Esophagus squamous epithelium (tissue), 5 donors: ENCODE measurements at regions not wholly inside any gene's neighbourhood (a gene's known extent, or its start where the extent isn't known, plus 50 kb on each side); places are given as distances from the start of the nearest gene placed in this dataset.

Source experiments
- DNase-seq: peaks from one replicate; lab custom pipeline; 2025; lab: John Stamatoyannopoulos, UW
- H3K27ac ChIP-seq, 4 donors: fragments of 200-600 bp; sonication (generic); one replicate each; pipeline ENCODE4 v1.5.1; 2016 to 2019; ENCODE audit warnings: mild to moderate bottlenecking in 1 of 4
- H3K27me3 ChIP-seq, 4 donors: fragments of 200-600 bp; sonication (generic); 1 replicate in 3 of 4; 2 replicates in 1 of 4; pipeline versions ENCODE4 v1.5.1 to v1.6.0; 2017 to 2021; ENCODE audit warnings: antibody characterized with exemption in 1 of 4
- H3K36me3 ChIP-seq, 3 donors: fragments of 200-600 bp; sonication (generic); one replicate each; pipeline ENCODE4 v1.5.1; 2016 to 2019
- H3K4me1 ChIP-seq, 3 donors: fragments of 200-600 bp; sonication (generic); one replicate each; pipeline ENCODE4 v1.5.1; 2017 to 2019
- H3K4me3 ChIP-seq, 4 donors: fragments of 200-600 bp; sonication (generic); 1 replicate in 3 of 4; 2 replicates in 1 of 4; pipeline ENCODE4 v1.5.1; 2016 to 2019; ENCODE audit warnings: mild to moderate bottlenecking in 2 of 4, moderate library complexity in 1 of 4
- H3K9me3 ChIP-seq, 3 donors: fragments of 200-600 bp; sonication (generic); one replicate each; pipeline ENCODE4 v1.5.1; 2016 to 2019
- CTCF ChIP-seq, 6 experiments: fragments of 450-650 bp in 4 of 6; fragments of 200-600 bp in 2 of 6; sonication (generic) in 2 of 6; IDR thresholded peaks; one replicate each; pipeline ENCODE4 v1.5.1; 2016 to 2019; ENCODE audit warnings: antibody characterized with exemption in 6 of 6, mild to moderate bottlenecking in 4 of 6, moderate library complexity in 4 of 6
- POLR2A ChIP-seq, 4 donors: fragments of 450-650 bp; IDR thresholded peaks; one replicate each; pipeline ENCODE4 v1.6.1; 2017; ENCODE audit warnings: antibody characterized with exemption in 4 of 4, mild to moderate bottlenecking in 4 of 4, moderate library complexity in 3 of 4
- WGBS, 2 donors: methylation state at CpG; one replicate each; pipeline ENCODE4 v1.1.5; 2018; 5-methylcytosine and 5-hydroxymethylcytosine counted together
- intact Hi-C: fragments of 100-400 bp; cut with DNase I; formaldehyde crosslinking; loops from one replicate; pipeline ENCODE4 v1.15.0; 2022
- donor health status: DM: yes; HTN: yes; CAD: no.

- intact Hi-C loops, result no loop called here
- Histone ChIP-seq H3K27me3 (no peaks in the 10 kb centered on the region), H3K4me3 (no peak overlapping the region), H3K4me1 (no peaks in the 10 kb centered on the region), H3K9me3 (no peaks in the 10 kb centered on the region), H3K27ac (no peak overlapping the region), H3K36me3 (no peaks in the 10 kb centered on the region)
- no peak for DNase-seq
- WGBS, 2 donors, result 80 to 87% methylated on average over 3 of the region's 3 CpGs
- TF ChIP-seq CTCF (IDR thresholded peaks at IDR 0.05), result no peak
- TF ChIP-seq POLR2A (IDR thresholded peaks at IDR 0.05), result no peak
These were observed 117.7 kb downstream of the TRMT11 start for GRCh38 chr6:126103993-126104392.

GRCh38 chr6:126107475-126108166 is 121.3 kb downstream of the TRMT11 start:
- no peak for DNase-seq
- Histone ChIP-seq H3K27me3 (no peaks in the 10 kb centered on the region), H3K4me3 (no peak overlapping the region), H3K4me1 (no peaks in the 10 kb centered on the region), H3K9me3 (no peaks in the 10 kb centered on the region), H3K36me3 (no peaks in the 10 kb centered on the region), H3K27ac (no peak overlapping the region)
- WGBS, 2 donors, result 62 to 82% methylated on average over 10 of the region's 10 CpGs
- TF ChIP-seq CTCF (IDR thresholded peaks at IDR 0.05) (no peak), POLR2A (IDR thresholded peaks at IDR 0.05) (no peak)
- intact Hi-C loops, result no loop called here

- Histone ChIP-seq H3K27me3 (no peaks in the 10 kb centered on the region), H3K27ac (no peak overlapping the region), H3K36me3 (no peaks in the 10 kb centered on the region), H3K4me3 (no peak overlapping the region), H3K4me1 (no peaks in the 10 kb centered on the region), H3K9me3 (no peaks in the 10 kb centered on the region)
- WGBS, 2 donors, result 86 to 91% methylated on average over 4 of the region's 4 CpGs
- DNase-seq, result no peak
- intact Hi-C loops, result no loop called here
- TF ChIP-seq POLR2A (IDR thresholded peaks at IDR 0.05), result no peak
- TF ChIP-seq CTCF (IDR thresholded peaks at IDR 0.05), result no peak
These were observed 124.4 kb downstream of the TRMT11 start for GRCh38 chr6:126110512-126111270.

GRCh38 chr6:126111327-126111726 is 125.0 kb downstream of the TRMT11 start:
- intact Hi-C loops, result no loop called here
- TF ChIP-seq CTCF (IDR thresholded peaks at IDR 0.05) (no peak), POLR2A (IDR thresholded peaks at IDR 0.05) (no peak)
- DNase-seq, result no peak
- H3K4me3 ChIP-seq, result no peak overlapping the region
- H3K36me3 ChIP-seq, result no peaks in the 10 kb centered on the region
- H3K9me3 ChIP-seq, result no peaks in the 10 kb centered on the region
- H3K27me3 ChIP-seq, result no peaks in the 10 kb centered on the region
- WGBS, 2 donors, result 67 to 75% methylated on average over 2 of the region's 2 CpGs
- H3K4me1 ChIP-seq, result no peaks in the 10 kb centered on the region
- H3K27ac ChIP-seq, result no peak overlapping the region

- Histone ChIP-seq H3K4me1 (no peaks in the 10 kb centered on the region), H3K9me3 (no peaks in the 10 kb centered on the region), H3K4me3 (no peak overlapping the region), H3K36me3 (no peaks in the 10 kb centered on the region), H3K27ac (no peak overlapping the region), H3K27me3 (no peaks in the 10 kb centered on the region)
- WGBS, 2 donors, result 60 to 73% methylated on average over 2 of the region's 2 CpGs
- TF ChIP-seq CTCF (IDR thresholded peaks at IDR 0.05) (no peak), POLR2A (IDR thresholded peaks at IDR 0.05) (no peak)
- DNase-seq, result no peak
- intact Hi-C loops, result no loop called here
These were observed 125.9 kb downstream of the TRMT11 start for GRCh38 chr6:126112171-126112632.
